Skeletal muscle cell (primary cell): ENCODE measurements at regions not wholly inside any gene's neighbourhood (a gene's known extent, or its start where the extent isn't known, plus 50 kb on each side); places are given as distances from the start of the nearest gene placed in this dataset.

Experiments
- DNase-seq: peaks from one replicate; pipeline ENCODE4 v3.0.0-alpha.2; 2010; ENCODE audit warnings: low read depth
- H3K4me3 ChIP-seq: 2 replicates; pipeline ENCODE4 v1.5.1; 2011; ENCODE audit warnings: low read depth, mild to moderate bottlenecking, control low read depth, low read length, moderate library complexity

GRCh38 chr16:48487287-48487686 lies 102.1 kb upstream of the SIAH1 start:
- DNase-seq, result no peak
- H3K4me3 ChIP-seq, result no peak overlapping the region

- H3K4me3 ChIP-seq, result no peak overlapping the region
- no peak for DNase-seq
Measured at GRCh38 chr16:48481772-48482171, 96.6 kb upstream of the SIAH1 start.

DNA sequence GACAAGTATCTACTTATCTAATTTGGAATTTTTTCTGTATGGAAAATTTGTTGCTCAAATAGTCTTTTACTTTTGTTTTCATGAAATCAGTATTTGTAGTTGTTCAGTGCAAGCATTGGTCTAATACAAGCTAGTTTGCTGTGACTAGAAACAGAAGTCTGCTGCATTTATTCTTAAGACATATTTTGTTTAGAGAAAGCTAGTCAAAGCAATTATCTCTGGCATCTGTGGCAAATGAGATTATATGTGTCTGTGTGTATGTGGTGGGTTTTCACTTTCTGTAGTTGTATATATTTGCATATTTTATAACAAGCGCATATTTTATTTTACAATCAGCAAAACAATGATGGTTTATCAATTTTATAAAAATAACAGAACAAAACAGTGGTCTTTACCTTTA lies 96.0 kb upstream of the SIAH1 start:
- no peak for DNase-seq
- no peak overlapping the region for H3K4me3 ChIP-seq

DNA sequence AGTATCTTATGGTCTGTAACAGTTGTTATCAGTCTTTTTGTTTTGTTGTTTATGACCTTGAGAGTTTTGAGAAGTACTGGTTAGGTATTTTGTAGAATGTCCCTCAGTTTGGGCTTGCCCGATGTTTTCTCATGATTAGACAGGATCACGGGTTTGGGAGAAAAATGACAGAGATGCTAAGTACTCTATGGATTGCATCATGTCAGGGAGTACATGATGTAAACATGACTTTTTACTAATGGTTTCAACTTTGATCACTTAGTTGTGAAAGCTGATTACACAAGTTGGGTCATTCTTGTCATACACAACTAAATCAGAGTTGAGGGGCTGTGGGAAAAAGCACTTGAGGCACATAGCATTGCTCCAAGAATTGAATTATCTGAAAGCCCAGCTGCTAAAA lies 94.7 kb upstream of the SIAH1 start:
- H3K4me3 ChIP-seq, result no peak overlapping the region
- DNase-seq, result peak; percentile 47

DNA sequence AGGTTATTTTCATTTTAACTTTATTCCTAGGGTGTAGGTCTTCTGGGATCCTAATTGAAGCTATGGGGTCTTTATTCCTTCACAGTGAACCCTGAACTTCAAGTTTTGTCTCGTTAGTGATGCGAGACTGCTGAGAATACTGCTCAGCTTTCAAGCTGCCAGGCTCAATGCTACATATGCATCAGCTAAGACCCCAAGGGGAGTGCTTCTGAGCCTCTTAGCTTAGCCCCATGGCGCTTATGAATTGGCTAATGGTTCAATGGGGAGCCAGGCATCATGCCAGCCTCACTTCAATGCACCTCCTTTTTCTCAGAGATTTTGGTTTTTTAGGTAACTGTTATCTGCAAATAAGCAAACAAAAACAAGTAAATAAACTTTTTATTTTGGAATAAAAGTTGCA lies 94.1 kb upstream of the SIAH1 start:
- DNase-seq, result no peak
- H3K4me3 ChIP-seq, result no peak overlapping the region

DNA sequence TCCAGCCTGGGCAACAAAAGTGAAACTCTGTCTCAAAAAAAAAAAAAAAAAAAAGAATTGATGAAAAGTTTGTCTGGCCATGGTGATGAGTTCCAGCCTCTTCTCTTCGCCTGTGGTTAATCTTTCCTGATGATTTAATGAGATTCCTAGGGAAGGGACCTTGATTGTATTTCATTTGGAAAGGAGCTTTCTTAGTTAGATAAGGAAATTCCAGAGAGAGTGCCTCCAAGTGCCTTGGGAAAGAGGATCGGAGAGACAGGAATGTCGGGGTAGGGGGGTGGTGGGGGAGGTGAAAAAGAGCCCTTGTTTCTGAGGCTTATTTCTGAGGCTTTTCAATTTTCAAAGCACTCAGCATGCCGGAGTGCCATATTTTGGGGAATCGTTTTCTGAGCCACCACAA lies 93.2 kb upstream of the SIAH1 start:
- H3K4me3 ChIP-seq, result no peak overlapping the region
- no peak for DNase-seq

DNA sequence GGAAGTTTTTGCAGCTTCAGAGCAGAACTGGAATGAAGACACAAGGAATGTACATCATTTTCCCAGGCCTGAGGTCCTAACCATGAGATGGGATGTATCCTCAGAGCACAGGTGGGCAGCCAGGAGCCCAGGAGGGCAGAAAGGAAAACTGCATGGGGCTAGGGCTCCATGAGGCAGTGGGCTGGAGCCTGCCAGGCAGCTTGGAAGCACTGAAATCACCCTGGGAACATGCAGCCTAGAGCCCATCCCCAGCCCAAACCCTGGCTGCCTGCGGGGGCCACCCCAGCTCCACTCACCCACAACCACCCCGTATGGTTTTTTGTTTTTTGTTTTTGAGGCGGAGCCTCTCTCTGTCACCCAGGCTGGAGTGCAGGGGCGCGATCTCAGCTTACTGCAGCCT lies 86.2 kb upstream of the SIAH1 start:
- H3K4me3 ChIP-seq, result no peak overlapping the region
- DNase-seq, result no peak

- no peak for DNase-seq
- no peak overlapping the region for H3K4me3 ChIP-seq
Measured at GRCh38 chr16:48462106-48462740, 77.0 kb upstream of the SIAH1 start.

- no peak overlapping the region for H3K4me3 ChIP-seq
- no peak for DNase-seq
Measured at GRCh38 chr16:48459167-48459566, 74.0 kb upstream of the SIAH1 start.

DNA sequence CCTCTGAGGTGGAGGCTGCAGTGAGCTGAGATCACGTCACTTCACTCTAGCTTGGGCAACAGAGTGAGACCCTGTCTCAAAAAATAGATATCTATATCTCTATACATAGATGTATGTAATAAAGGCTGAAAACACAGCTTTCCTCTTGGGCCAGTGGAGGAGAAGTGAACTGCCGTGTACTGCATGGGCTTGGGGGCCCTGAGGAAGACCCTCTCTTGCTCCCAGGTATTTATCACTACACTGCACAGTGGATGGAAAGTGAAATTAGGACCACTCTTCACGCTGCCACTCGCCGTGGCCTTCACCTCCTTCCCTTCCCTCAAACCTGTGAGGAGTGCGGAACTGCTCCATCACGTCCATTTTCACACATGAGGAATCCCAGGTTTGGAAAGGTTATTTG lies 68.8 kb upstream of the SIAH1 start:
- no peak for DNase-seq

DNA sequence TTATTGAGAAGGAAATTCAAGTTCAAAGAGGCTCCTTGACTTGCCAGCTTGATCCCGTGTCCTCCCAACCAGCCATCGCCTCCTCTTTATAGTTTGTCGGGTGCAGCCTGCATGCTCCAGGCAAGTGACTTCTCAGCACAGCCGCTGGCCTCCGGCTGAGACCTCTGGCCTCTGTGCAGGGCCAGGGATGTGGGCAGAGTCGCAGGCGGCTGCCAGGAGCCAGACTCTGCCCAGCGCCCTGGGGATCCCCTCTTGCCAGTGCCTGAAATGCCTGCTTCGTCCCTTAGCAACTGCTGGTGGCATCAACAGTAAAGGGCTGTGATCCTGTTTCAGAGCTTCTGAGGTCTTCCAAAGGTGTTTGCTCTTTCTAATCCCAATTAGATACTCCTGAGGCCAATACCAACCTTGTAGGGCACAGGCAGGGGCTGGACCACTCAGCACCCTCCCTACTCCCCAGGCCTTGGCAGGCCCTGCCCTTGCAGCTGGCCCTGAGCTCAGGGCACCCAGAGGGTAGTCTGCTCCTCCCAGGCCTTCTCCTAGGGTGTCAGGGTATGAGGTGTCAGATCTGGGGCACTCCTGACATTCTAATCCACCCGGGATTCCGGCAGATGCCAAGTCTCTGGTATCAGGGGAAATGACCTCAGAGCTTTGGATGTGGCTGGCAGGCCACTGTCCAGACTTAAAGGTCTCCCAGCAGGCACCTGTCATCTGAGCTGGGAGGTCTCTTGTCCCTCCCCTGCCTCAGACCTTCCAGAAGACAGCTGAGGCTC lies 68.0 kb upstream of the SIAH1 start:
- H3K4me3 ChIP-seq, result no peak overlapping the region
- DNase-seq, result no peak

More for the DNA sequence above, 68.8 kb upstream of the SIAH1 start:
- H3K4me3 ChIP-seq, result no peak overlapping the region

GRCh38 chr16:48451323-48451722 lies 66.1 kb upstream of the SIAH1 start:
- H3K4me3 ChIP-seq, result no peak overlapping the region
- DNase-seq, result no peak

DNA sequence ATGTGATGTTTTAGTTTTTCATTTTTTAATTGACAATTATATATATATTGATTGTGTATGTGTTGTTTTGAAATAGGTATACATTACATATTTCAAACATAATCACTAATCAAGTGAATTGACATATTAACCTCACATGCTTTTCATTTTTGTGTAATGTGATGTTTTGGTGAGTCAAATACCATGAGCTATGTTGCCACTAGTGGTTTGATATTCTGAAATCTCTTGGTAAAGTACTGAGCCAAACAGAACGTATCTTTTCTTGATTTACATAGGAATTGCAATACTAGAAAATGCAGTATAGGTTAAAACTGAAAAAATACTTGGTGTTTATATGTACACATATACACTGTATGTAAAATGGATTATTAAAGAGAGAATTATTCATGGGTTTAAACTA lies 65.2 kb upstream of the SIAH1 start:
- no peak for DNase-seq
- no peak overlapping the region for H3K4me3 ChIP-seq

DNA sequence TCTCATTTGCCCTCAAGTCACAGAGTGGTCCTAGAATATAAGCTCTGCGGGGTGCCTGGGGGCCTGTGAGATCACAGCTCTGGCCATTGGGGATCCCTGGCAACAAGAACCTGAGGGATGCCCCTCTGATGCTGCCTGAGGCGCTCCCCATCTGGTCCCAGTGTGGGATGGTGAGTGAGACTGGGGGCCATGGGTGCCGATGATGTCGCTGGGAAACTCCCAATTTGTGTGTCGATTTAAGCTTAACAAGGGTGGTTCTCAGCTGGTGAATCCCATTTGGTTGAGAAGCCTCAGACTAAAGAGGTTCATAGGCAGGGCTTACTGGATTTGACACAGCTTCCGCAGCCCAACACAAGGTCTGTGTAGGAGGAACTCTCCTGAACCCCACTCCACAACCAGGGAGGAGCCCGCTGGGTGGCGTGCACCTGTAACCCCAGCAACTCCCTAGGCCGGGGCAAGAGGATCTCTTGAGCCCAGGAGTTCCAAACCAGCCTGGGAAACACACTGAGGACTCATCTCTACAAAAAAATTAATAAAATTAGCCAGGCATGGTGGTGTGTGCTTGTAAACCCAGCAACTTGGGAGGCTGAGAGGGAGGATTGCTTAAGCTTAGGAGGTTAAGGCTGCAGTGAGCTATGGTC lies 63.7 kb upstream of the SIAH1 start:
- no peak for DNase-seq

DNA sequence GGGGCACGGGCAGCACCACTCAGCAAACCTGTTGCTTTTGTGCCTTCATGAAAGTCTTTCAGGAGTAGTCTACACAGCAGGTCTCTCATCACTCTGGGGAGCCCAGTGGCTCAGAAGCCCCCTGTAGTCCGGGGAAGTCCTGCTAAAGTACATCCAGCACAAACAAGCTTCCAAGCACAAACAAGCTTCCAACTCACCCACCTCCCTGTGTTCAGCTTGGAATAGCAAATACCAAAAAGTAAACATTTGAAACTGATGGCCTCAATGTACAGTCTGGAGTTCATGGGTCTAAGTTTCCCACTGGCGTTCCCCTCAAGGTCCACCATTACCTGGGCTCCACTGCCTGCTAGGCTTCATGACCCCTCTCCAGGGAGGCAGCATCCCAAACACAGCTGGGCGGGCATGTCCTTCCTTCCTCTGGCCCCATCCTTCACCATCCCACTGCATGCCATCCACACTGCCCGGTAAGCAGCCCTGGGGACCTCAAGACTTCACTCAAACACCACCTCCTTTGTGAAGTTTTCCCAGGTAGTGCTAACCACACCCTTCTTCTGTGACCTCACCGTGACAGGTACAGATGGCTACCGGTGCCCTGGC lies 62.8 kb upstream of the SIAH1 start:
- no peak for DNase-seq
- no peak overlapping the region for H3K4me3 ChIP-seq

More for the DNA sequence above, 63.7 kb upstream of the SIAH1 start:
- no peak overlapping the region for H3K4me3 ChIP-seq

- no peak for DNase-seq
- H3K4me3 ChIP-seq, result no peak overlapping the region
Measured at GRCh38 chr16:48447428-48447827, 62.2 kb upstream of the SIAH1 start.

- DNase-seq, result no peak
- no peak overlapping the region for H3K4me3 ChIP-seq
Measured at GRCh38 chr16:48446534-48446920, 61.3 kb upstream of the SIAH1 start.

DNA sequence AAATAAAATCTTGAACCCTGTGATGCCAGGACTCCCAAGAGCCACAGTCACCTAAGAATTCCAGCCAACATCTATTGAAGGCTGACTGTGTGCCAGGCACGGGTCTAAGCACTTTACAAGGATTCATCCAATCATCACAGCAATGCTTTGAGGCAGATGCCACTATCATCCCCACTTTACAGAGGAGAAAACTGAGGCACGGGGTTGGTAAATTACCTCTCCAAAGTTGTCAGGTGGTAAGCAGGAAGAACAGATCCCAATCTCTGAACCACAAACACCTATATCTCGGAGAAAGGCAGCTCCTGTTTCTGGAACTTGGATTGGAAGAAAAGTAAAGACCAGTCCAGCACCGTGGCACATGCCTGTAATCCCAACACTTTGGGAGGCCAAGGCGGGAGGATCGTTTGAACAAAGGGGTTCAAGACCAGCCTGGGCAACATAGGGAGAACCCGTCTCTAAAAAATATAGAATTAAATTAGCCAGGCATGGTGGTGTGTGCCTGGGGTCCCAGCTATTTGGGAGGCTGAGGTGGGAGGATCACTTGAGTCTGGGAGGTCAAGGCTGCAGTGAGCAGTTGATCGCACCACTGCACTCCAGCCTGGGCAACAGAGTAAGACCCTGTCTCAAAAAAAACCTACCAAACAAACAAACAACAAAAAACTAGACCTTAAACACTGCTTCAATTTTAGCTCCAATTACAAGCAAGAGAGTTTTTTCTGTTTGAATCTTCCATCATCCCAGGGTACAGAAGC lies 60.7 kb upstream of the SIAH1 start:
- DNase-seq, result no peak
- no peak overlapping the region for H3K4me3 ChIP-seq

DNA sequence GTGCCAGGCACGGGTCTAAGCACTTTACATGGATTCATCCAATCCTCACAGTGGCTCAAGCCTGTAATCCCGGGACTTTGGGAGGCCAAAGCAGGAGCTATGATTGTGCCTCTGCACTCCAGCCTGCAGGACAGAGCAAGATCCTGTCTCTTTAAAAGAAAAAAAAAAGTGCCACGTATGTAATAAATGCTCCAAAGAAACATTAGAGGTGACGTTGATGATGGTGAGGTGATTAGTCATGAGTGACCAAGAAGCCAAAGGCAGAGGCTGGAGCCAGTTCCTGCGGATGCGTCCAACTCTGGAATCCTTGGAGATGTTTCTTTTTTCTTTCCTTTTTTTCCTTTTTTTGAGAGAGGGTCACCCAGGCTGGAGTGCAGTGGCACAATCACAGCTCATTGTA lies 59.4 kb upstream of the SIAH1 start:
- peak; percentile 76 for DNase-seq
- H3K4me3 ChIP-seq, result no peak overlapping the region

GRCh38 chr16:48442379-48442778 lies 57.2 kb upstream of the SIAH1 start:
- H3K4me3 ChIP-seq, result no peak overlapping the region
- no peak for DNase-seq
